ENCODE measurements at regions not wholly inside any gene's neighbourhood (a gene's known extent, or its start where the extent isn't known, plus 50 kb on each side); places are given as distances from the start of the nearest gene placed in this dataset.

- no peak for TF ChIP-seq POLR2A (IDR thresholded peaks at IDR 0.05)
- TF ChIP-seq EP300 (IDR thresholded peaks at IDR 0.05): no peak
- no peak for TF ChIP-seq POLR2AphosphoS5 (IDR thresholded peaks at IDR 0.05)
- no peak for TF ChIP-seq CTCF (IDR thresholded peaks at IDR 0.05)
- no peaks in the 10 kb centered on the region for H3K4me1 ChIP-seq
- no peaks in the 10 kb centered on the region for H3K27me3 ChIP-seq
- no peak overlapping the region for H3K4me3 ChIP-seq
- no peaks in the 10 kb centered on the region for H3K9me3 ChIP-seq
- 56 to 69% (median 63%) methylated on average over 4 of the region's 4 CpGs for WGBS, 5 donors
- DNase-seq: no peak
- H3K36me3 ChIP-seq: no peaks in the 10 kb centered on the region
- intact Hi-C loops (cut with DNase I; ENCODE audit: low total_unique reads): no loop called here
- H3K27ac ChIP-seq: no peak overlapping the region
Observed at GRCh38 chr12:5188472-5188871, 144.8 kb downstream of the KCNA5 start.

DNA sequence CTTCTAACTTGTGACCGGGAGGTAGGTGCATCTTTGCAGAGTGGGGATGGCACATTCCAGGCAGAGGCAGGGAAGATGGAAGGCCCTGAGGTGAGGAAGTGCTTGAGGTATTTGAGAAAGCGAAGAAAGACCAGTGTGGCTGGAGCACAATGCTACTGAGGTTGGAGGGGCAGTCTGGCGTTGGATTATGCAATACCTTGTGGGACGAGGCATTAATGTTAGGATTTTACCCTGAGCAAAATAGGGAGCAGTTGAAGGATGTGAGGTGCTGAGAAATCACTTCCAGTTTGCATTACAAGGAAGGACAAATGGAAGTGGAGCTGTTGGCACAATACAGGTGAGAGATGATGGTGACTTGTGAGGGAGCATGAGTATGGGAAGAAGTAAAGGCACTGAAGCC, 145.5 kb downstream of the KCNA5 start:
- no peak for DNase-seq

DNA sequence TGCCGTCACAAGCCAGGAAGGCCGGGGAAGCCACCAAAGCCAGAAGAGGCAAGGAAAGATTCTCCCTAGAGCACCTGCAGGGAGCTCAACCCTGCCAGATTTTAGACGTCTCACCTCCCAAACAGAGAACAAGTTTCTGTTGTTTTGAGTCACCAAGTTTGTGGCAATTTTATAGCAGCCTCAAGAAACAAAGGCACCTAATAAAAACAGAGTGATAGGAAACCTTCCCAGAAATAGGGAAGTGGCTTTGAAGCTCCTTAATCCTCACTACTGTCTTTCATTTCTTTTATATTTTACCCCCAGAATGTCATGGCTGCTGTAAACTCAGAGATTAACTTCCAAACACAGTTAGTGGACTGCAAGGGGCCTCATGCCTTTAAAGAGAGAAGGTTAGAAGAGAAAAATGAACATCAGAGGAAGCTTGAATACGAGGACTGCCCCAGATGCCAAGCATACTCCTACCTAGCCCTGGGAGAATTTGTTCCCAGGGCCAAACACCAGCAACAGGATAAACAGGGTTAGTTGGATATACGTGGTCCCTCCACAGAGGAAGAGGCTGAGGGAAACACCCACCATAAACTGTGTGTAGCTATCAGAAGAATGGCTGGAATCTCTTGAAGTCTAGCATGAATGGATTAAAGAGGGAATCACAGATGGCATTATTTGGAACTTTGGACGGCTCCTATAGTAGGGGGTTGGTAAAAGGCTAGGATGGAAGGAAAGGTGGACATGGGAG, 148.3 kb downstream of the KCNA5 start:
- intact Hi-C loops (cut with DNase I; ENCODE audit: low total_unique reads): loop anchor here (10.0 kb wide), 1 partner anchor 253 kb away; no protein-coding TSS in a partner anchor
- no peak overlapping the region for H3K27ac ChIP-seq
- H3K4me3 ChIP-seq: no peak overlapping the region
- H3K27me3 ChIP-seq: no peaks in the 10 kb centered on the region
- no peaks in the 10 kb centered on the region for H3K36me3 ChIP-seq
- H3K4me1 ChIP-seq: no peaks in the 10 kb centered on the region
- TF ChIP-seq POLR2A (IDR thresholded peaks at IDR 0.05): no peak
- no peak for TF ChIP-seq CTCF (IDR thresholded peaks at IDR 0.05)
- no peak for DNase-seq
- no peaks in the 10 kb centered on the region for H3K9me3 ChIP-seq
- 72 to 79% (median 76%) methylated on average over 6 of the region's 6 CpGs for WGBS, 5 donors

More for the DNA sequence above, 145.5 kb downstream of the KCNA5 start:
- Histone ChIP-seq H3K4me1 (no peaks in the 10 kb centered on the region), H3K27me3 (no peaks in the 10 kb centered on the region), H3K27ac (no peak overlapping the region), H3K9me3 (no peaks in the 10 kb centered on the region), H3K36me3 (no peaks in the 10 kb centered on the region), H3K4me3 (no peak overlapping the region)
- intact Hi-C loops (cut with DNase I; ENCODE audit: low total_unique reads): no loop called here
- TF ChIP-seq POLR2A (IDR thresholded peaks at IDR 0.05) (no peak), POLR2AphosphoS5 (IDR thresholded peaks at IDR 0.05) (no peak), CTCF (IDR thresholded peaks at IDR 0.05) (no peak), EP300 (IDR thresholded peaks at IDR 0.05) (no peak)
- WGBS, 5 donors: 68 to 91% (median 79%) methylated on average over 4 of the region's 4 CpGs

- no peak overlapping the region for H3K4me3 ChIP-seq
- 59 to 88% (median 80%) methylated on average over 2 of the region's 2 CpGs for WGBS, 5 donors
- DNase-seq: no peak
- peaks cover 0 to 2% (median 0%) of the 10 kb centered on the region in 3 donors for H3K27me3 ChIP-seq
- no peaks in the 10 kb centered on the region for H3K36me3 ChIP-seq
- intact Hi-C loops (cut with DNase I; ENCODE audit: low total_unique reads): loop anchor here (10.0 kb wide), 1 partner anchor 252 kb away; no protein-coding TSS in a partner anchor
- H3K4me1 ChIP-seq: no peaks in the 10 kb centered on the region
- TF ChIP-seq POLR2AphosphoS5 (IDR thresholded peaks at IDR 0.05): no peak
- TF ChIP-seq EP300 (IDR thresholded peaks at IDR 0.05): no peak
- TF ChIP-seq POLR2A (IDR thresholded peaks at IDR 0.05): no peak
- no peak for TF ChIP-seq CTCF (IDR thresholded peaks at IDR 0.05)
- no peaks in the 10 kb centered on the region for H3K9me3 ChIP-seq
- no peak overlapping the region for H3K27ac ChIP-seq
Observed at GRCh38 chr12:5192726-5193125, 149.0 kb downstream of the KCNA5 start.

Measured in stomach (tissue), 8 donors.